Neural cell (in vitro differentiated cells): ENCODE measurements at regions not wholly inside any gene's neighbourhood (a gene's known extent, or its start where the extent isn't known, plus 50 kb on each side); places are given as distances from the start of the nearest gene placed in this dataset.

ENCODE experiments used
- H2AFZ ChIP-seq: fragments of 200-600, 300-800 bp; sonication (generic), shearing (Covaris generic); 2 replicates; pipeline ENCODE4 v1.6.0; 2014; ENCODE audit warnings: low read depth, mild to moderate bottlenecking, antibody characterized with exemption, low read length, moderate library complexity
- H3F3A ChIP-seq: fragments of 200-600 bp; shearing (Covaris generic); 2 replicates; pipeline ENCODE4 v1.6.1; 2016; ENCODE audit warnings: mild to moderate bottlenecking, moderate library complexity, mixed read lengths, antibody characterized with exemption, low read length; ENCODE audit not compliant: insufficient read depth, poor library complexity, severe bottlenecking
- H3K27ac ChIP-seq: fragments of 200-600, 300-800 bp; sonication (generic), shearing (Covaris generic); 2 replicates; pipeline ENCODE4 v1.5.1; 2014; ENCODE audit warnings: mild to moderate bottlenecking, low read length, moderate library complexity
- H3K27me3 ChIP-seq: fragments of 300-800, 200-600 bp; sonication (generic), shearing (Covaris generic); 2 replicates; pipeline ENCODE4 v1.6.0; 2014; ENCODE audit warnings: mild to moderate bottlenecking, low read depth, low read length, moderate library complexity; ENCODE audit not compliant: insufficient read depth
- H3K36me3 ChIP-seq: fragments of 300-800, 200-600 bp; sonication (generic), shearing (Covaris generic); 2 replicates; pipeline ENCODE4 v1.5.1; 2014; ENCODE audit warnings: mild to moderate bottlenecking, antibody characterized with exemption, low read length, moderate library complexity; ENCODE audit not compliant: insufficient read depth
- H3K4me2 ChIP-seq: fragments of 300-800, 200-600 bp; sonication (generic), shearing (Covaris generic); 2 replicates; pipeline ENCODE4 v1.6.0; 2014; ENCODE audit warnings: mild to moderate bottlenecking, low read length
- H3K4me3 ChIP-seq: fragments of 300-800, 200-600 bp; sonication (generic), shearing (Covaris generic); 2 replicates; pipeline ENCODE4 v1.5.1; 2014; ENCODE audit warnings: mild to moderate bottlenecking, low read length, moderate library complexity
- H3K79me2 ChIP-seq: fragments of 200-600 bp; shearing (Covaris generic); replicated peaks from 2 replicates; pipeline ENCODE4 v1.6.0; 2014; ENCODE audit warnings: mild to moderate bottlenecking, low read length, moderate library complexity; ENCODE audit not compliant: insufficient read depth
- H3K9ac ChIP-seq: fragments of 300-800, 200-600 bp; sonication (generic), shearing (Covaris generic); 2 replicates; pipeline ENCODE4 v1.6.1; 2016; ENCODE audit warnings: mild to moderate bottlenecking, low read length, mixed read lengths
- H3K9me2 ChIP-seq: fragments of 200-600 bp; shearing (Covaris generic); 2 replicates; pipeline ENCODE4 v1.6.1; 2016; ENCODE audit warnings: mild to moderate bottlenecking, low read length, mixed read lengths; ENCODE audit not compliant: insufficient read depth
- H3K9me3 ChIP-seq: fragments of 200-600, 300-800 bp; sonication (generic), shearing (Covaris generic); 2 replicates; pipeline ENCODE4 v1.6.1; 2016; ENCODE audit warnings: mild to moderate bottlenecking, mixed run types, low read length, moderate library complexity, mixed read lengths
- H4K20me1 ChIP-seq: fragments of 200-600 bp; shearing (Covaris generic); 2 replicates; pipeline ENCODE4 v1.6.1; 2016; ENCODE audit warnings: mild to moderate bottlenecking, mixed run types; ENCODE audit not compliant: insufficient read depth
- EP300 ChIP-seq: fragments of 450-650 bp; conservative IDR thresholded peaks from 2 replicates; pipeline ENCODE4 v1.6.1; 2014; ENCODE audit warnings: antibody characterized with exemption, mild to moderate bottlenecking, moderate library complexity; ENCODE audit not compliant: poor library complexity, severe bottlenecking
- EZH2 ChIP-seq: fragments of 200-600, 300-800 bp; shearing (Covaris generic), sonication (generic); IDR thresholded peaks from 2 replicates; pipeline ENCODE4 v1.6.1; 2014; ENCODE audit warnings: antibody characterized with exemption, low read length, borderline replicate concordance, mild to moderate bottlenecking; ENCODE audit not compliant: insufficient read depth, poor library complexity, severe bottlenecking
- MXI1 ChIP-seq: fragments of 450-650 bp; conservative IDR thresholded peaks from 2 replicates; pipeline ENCODE4 v1.6.1; 2014; ENCODE audit warnings: antibody characterized with exemption, mild to moderate bottlenecking; ENCODE audit not compliant: poor library complexity, severe bottlenecking
- POLR2AphosphoS5 ChIP-seq: IDR thresholded peaks from 2 replicates; pipeline ENCODE4 v1.6.1; 2012
- RAD21 ChIP-seq: fragments of 450-650 bp; conservative IDR thresholded peaks from 2 replicates; pipeline ENCODE4 v1.6.1; 2014; ENCODE audit warnings: antibody characterized with exemption, mild to moderate bottlenecking, moderate library complexity
- SMC3 ChIP-seq: fragments of 450-650 bp; conservative IDR thresholded peaks from 2 replicates; pipeline ENCODE4 v1.6.1; 2014; ENCODE audit warnings: antibody characterized with exemption, mild to moderate bottlenecking, moderate library complexity; ENCODE audit not compliant: poor library complexity
- TAF1 ChIP-seq: IDR thresholded peaks from 2 replicates; pipeline ENCODE4 v1.6.1; 2012; ENCODE audit warnings: low read depth
- TF ChIP-seq, protein P1 (sequence below): IDR thresholded peaks from 2 replicates; pipeline ENCODE4 v1.6.1; 2012; ENCODE audit warnings: borderline replicate concordance
- TF ChIP-seq, protein P2 (sequence below): fragments of 450-650 bp; IDR thresholded peaks from 2 replicates; pipeline ENCODE4 v1.5.1; 2014; ENCODE audit warnings: antibody characterized with exemption, mild to moderate bottlenecking, moderate library complexity; ENCODE audit not compliant: poor library complexity, severe bottlenecking

DNA sequence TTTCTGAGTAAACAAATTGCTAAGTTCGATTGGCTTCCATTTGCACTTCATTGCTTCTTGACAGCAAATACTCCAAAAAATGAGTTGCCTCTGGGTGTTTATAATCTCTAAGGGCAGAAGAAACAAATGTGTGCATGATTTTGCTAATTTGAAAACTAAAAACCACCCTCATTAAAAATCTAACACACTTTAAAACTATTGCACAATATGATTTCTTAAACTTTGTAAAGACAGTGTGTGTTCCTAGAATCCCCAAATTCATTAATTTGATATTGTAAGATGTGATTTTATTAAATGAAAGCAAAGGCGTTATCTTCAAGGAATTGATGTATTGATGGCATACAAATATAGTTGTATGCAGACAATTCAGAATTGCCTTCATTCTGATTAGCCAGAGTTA lies 350.9 kb downstream of the OLFM3 start:
- Histone ChIP-seq H3F3A (no peaks in the 10 kb centered on the region), H3K4me3 (no peak overlapping the region), H3K79me2 (no peaks in the 10 kb centered on the region), H3K36me3 (no peaks in the 10 kb centered on the region), H3K4me2 (no peak overlapping the region), H2AFZ (no peak overlapping the region), H3K27ac (no peak overlapping the region), H3K9me3 (no peaks in the 10 kb centered on the region), H3K27me3 (no peaks in the 10 kb centered on the region), H3K9ac (no peak overlapping the region), H3K9me2 (no peaks in the 10 kb centered on the region), H4K20me1 (no peaks in the 10 kb centered on the region)
- no peak for TF ChIP-seq EP300
- TF ChIP-seq, protein P1, sequence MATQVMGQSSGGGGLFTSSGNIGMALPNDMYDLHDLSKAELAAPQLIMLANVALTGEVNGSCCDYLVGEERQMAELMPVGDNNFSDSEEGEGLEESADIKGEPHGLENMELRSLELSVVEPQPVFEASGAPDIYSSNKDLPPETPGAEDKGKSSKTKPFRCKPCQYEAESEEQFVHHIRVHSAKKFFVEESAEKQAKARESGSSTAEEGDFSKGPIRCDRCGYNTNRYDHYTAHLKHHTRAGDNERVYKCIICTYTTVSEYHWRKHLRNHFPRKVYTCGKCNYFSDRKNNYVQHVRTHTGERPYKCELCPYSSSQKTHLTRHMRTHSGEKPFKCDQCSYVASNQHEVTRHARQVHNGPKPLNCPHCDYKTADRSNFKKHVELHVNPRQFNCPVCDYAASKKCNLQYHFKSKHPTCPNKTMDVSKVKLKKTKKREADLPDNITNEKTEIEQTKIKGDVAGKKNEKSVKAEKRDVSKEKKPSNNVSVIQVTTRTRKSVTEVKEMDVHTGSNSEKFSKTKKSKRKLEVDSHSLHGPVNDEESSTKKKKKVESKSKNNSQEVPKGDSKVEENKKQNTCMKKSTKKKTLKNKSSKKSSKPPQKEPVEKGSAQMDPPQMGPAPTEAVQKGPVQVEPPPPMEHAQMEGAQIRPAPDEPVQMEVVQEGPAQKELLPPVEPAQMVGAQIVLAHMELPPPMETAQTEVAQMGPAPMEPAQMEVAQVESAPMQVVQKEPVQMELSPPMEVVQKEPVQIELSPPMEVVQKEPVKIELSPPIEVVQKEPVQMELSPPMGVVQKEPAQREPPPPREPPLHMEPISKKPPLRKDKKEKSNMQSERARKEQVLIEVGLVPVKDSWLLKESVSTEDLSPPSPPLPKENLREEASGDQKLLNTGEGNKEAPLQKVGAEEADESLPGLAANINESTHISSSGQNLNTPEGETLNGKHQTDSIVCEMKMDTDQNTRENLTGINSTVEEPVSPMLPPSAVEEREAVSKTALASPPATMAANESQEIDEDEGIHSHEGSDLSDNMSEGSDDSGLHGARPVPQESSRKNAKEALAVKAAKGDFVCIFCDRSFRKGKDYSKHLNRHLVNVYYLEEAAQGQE = no peak
- no peak for TF ChIP-seq TAF1
- no peak for TF ChIP-seq POLR2AphosphoS5
- no peak for TF ChIP-seq MXI1
- TF ChIP-seq, protein P2, sequence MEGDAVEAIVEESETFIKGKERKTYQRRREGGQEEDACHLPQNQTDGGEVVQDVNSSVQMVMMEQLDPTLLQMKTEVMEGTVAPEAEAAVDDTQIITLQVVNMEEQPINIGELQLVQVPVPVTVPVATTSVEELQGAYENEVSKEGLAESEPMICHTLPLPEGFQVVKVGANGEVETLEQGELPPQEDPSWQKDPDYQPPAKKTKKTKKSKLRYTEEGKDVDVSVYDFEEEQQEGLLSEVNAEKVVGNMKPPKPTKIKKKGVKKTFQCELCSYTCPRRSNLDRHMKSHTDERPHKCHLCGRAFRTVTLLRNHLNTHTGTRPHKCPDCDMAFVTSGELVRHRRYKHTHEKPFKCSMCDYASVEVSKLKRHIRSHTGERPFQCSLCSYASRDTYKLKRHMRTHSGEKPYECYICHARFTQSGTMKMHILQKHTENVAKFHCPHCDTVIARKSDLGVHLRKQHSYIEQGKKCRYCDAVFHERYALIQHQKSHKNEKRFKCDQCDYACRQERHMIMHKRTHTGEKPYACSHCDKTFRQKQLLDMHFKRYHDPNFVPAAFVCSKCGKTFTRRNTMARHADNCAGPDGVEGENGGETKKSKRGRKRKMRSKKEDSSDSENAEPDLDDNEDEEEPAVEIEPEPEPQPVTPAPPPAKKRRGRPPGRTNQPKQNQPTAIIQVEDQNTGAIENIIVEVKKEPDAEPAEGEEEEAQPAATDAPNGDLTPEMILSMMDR = no peak
- TF ChIP-seq SMC3 = no peak
- no peak for TF ChIP-seq EZH2

DNA sequence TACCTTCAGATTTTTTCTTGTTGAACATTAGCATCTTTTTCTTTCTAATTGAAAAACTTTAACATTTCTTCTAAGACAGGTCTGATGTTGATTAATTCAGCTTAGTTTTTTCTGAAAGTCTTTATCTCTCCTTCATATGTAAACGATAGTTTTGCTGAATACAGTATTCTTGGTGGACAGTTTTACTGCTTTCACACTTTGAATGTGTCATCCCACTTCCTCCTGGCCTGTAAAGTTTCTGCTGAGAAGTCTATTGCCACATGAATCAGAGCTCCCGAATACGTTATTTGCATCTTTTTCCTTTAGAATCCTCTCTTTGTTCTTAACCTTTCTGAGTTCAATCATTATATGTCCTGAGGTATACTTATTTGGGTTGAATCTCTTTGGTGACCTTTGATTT lies 344.2 kb downstream of the OLFM3 start:
- Histone ChIP-seq H3K9ac (no peak overlapping the region), H2AFZ (no peak overlapping the region), H3K27ac (no peak overlapping the region), H3F3A (no peaks in the 10 kb centered on the region), H3K36me3 (no peaks in the 10 kb centered on the region), H3K27me3 (no peaks in the 10 kb centered on the region), H3K9me3 (no peaks in the 10 kb centered on the region), H3K4me2 (no peak overlapping the region), H3K4me3 (no peak overlapping the region), H4K20me1 (no peaks in the 10 kb centered on the region), H3K79me2 (no peaks in the 10 kb centered on the region), H3K9me2 (no peaks in the 10 kb centered on the region)
- TF ChIP-seq, protein P2 = no peak
- TF ChIP-seq EZH2 = no peak
- TF ChIP-seq, protein P1 = no peak
- no peak for TF ChIP-seq POLR2AphosphoS5
- no peak for TF ChIP-seq MXI1
- TF ChIP-seq EP300 = no peak
- TF ChIP-seq SMC3 = no peak
- TF ChIP-seq RAD21 = no peak
- TF ChIP-seq TAF1 = no peak
